ENCODE measurements at regions not wholly inside any gene's neighbourhood (a gene's known extent, or its start where the extent isn't known, plus 50 kb on each side); places are given as distances from the start of the nearest gene placed in this dataset.

DNA sequence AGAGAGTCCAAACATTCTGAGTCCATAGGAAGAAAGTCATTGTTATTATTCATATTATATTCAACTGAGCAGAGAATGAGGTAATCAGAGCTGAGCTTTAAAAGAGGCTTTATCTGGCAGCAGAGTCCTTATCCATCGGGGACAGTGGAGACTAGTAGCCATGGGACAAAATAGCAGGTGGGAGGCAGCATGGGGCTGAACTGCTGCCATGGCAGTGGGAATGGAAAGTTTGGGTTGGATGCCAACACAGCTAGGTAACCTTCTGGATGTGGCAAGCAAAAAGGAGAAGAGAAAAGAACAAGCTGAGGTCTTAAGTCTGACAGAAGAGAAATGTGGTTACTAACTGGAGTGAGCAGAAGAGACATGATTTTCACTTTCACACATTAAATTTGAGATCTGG lies 71.0 kb upstream of the CDKN3 start:
- Histone ChIP-seq H2BK20ac (ENCODE audit: low read depth, low read length) (no peak overlapping the region), H3K9ac (ENCODE audit: low read depth, low read length) (no peak overlapping the region), H3K79me1 (ENCODE audit: low read depth in 1 of 2, low read length in 2 of 2) (no peaks in the 10 kb centered on the region), H3K4me2 (ENCODE audit: low read depth, low read length) (no peak overlapping the region), H2BK15ac (ENCODE audit: low read depth, low read length) (no peak overlapping the region), H2AFZ (replicated peaks; ENCODE audit: low read length, poor library complexity) (no peak overlapping the region), H2AK5ac (ENCODE audit: low read depth, low read length) (no peak overlapping the region), H2BK5ac (ENCODE audit: low read depth, low read length, poor library complexity, severe bottlenecking) (no peak overlapping the region), H4K20me1 (ENCODE audit: insufficient read depth, low read length) (no peaks in the 10 kb centered on the region), H2BK120ac (ENCODE audit: low read depth, low read length) (no peak overlapping the region), H2AK9ac (replicated peaks; ENCODE audit: low read depth, low read length, poor library complexity) (no peak overlapping the region), H3K27ac (ENCODE audit: insufficient read depth, low read length) (no peak overlapping the region), H4K8ac (ENCODE audit: low read depth in 2 of 2, low read length in 2 of 2) (no peak overlapping the region), H4K91ac (ENCODE audit: insufficient read depth, low read depth, low read length) (no peak overlapping the region), H3K4me1 (ENCODE audit: control insufficient read depth, insufficient read depth, low read length) (no peaks in the 10 kb centered on the region), H3K9me3 (ENCODE audit: control insufficient read depth, insufficient read depth, low read length) (no peaks in the 10 kb centered on the region), H3K56ac (ENCODE audit: extremely low read depth, insufficient read depth, low read length) (no peak overlapping the region), H3K18ac (ENCODE audit: low read depth, low read length) (no peak overlapping the region), H3K23ac (ENCODE audit: low read depth, low read length) (no peak overlapping the region), H3K27me3 (ENCODE audit: control insufficient read depth, insufficient read depth, low read length) (peaks cover 16% of the 10 kb centered on the region), H4K5ac (ENCODE audit: low read depth, low read length) (no peak overlapping the region), H3K4me3 (ENCODE audit: insufficient read depth, low read depth, low read length) (no peak overlapping the region), H3K14ac (replicated peaks; ENCODE audit: low read depth, low read length) (no peak overlapping the region), H3K9me1 (ENCODE audit: insufficient read depth, low read length) (no peaks in the 10 kb centered on the region), H3K36me3 (ENCODE audit: control insufficient read depth, insufficient read depth, low read length) (no peaks in the 10 kb centered on the region), H3K4ac (ENCODE audit: low read depth, low read length) (no peak overlapping the region)
- TF ChIP-seq FOS (IDR thresholded peaks at IDR 0.05; ENCODE audit: low read depth, low read length) (no peak), SMC3 (IDR thresholded peaks at IDR 0.05; ENCODE audit: low read depth, low read length) (no peak), BHLHE40 (IDR thresholded peaks at IDR 0.05; ENCODE audit: low read depth, low read length) (no peak), MAZ (IDR thresholded peaks at IDR 0.05; ENCODE audit: borderline replicate concordance, low read depth, low read length) (no peak), NFE2L2 (IDR thresholded peaks at IDR 0.05; ENCODE audit: low read depth, low read length) (no peak), CEBPB (IDR thresholded peaks at IDR 0.05; ENCODE audit: low read depth, low read length) (no peak)
- TF ChIP-seq, protein P1, sequence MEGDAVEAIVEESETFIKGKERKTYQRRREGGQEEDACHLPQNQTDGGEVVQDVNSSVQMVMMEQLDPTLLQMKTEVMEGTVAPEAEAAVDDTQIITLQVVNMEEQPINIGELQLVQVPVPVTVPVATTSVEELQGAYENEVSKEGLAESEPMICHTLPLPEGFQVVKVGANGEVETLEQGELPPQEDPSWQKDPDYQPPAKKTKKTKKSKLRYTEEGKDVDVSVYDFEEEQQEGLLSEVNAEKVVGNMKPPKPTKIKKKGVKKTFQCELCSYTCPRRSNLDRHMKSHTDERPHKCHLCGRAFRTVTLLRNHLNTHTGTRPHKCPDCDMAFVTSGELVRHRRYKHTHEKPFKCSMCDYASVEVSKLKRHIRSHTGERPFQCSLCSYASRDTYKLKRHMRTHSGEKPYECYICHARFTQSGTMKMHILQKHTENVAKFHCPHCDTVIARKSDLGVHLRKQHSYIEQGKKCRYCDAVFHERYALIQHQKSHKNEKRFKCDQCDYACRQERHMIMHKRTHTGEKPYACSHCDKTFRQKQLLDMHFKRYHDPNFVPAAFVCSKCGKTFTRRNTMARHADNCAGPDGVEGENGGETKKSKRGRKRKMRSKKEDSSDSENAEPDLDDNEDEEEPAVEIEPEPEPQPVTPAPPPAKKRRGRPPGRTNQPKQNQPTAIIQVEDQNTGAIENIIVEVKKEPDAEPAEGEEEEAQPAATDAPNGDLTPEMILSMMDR (conservative IDR thresholded peaks at IDR 0.05; ENCODE audit: low read depth, low read length) = no peak
- dilution Hi-C loops (cut with HindIII; ENCODE audit: low sequenced_read_pairs, unreplicated experiment) = no loop called here
- WGBS, 2 experiments (ENCODE audit: extremely low coverage in 2 of 2, insufficient read length in 1 of 2) = 88% methylated on average over 1 of the region's 1 CpG; no CpG with 5 or more reads in 1 of the 2 experiments
- in situ Hi-C loops (cut with MboI; ENCODE audit: low sequenced_read_pairs) = loop anchor here (25.0 kb wide), 1 partner anchor 888 kb away; no protein-coding TSS in a partner anchor
- POLR2A ChIA-PET (ENCODE audit: unreplicated experiment) = no interaction called here
- no peak for DNase-seq
- intact Hi-C loops (cut with micrococcal nuclease) = loop anchor here (5.0 kb wide), 1 partner anchor 428 kb away; no protein-coding TSS in a partner anchor
- no TSS peak for BruUV-seq (replicated peaks)
- CTCF ChIA-PET = no interaction called here
- no peak for ATAC-seq (ENCODE audit: low read depth)
